ENCODE measurements at regions not wholly inside any gene's neighbourhood (a gene's known extent, or its start where the extent isn't known, plus 50 kb on each side); places are given as distances from the start of the nearest gene placed in this dataset.

DNA sequence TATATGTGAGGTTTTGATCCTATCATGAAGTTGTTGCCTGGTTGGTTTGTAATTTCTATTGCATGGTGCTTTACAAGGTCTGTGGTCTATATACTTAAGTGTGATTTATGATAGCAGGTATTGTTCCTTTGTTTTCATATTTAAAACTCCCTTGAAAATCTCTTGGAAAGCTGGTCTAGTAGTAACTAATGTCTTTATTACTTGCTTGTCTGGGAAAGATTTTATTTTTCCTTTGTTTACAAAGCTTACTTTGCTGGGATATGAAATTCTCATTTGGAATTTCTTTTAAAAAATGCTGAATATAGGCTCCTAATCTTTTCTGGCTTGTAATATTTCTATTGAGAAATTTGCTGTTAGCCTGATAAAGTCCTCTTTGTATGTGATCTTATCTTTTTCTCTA is 862.9 kb upstream of the NXPH2 start:
- TF ChIP-seq, protein P1, sequence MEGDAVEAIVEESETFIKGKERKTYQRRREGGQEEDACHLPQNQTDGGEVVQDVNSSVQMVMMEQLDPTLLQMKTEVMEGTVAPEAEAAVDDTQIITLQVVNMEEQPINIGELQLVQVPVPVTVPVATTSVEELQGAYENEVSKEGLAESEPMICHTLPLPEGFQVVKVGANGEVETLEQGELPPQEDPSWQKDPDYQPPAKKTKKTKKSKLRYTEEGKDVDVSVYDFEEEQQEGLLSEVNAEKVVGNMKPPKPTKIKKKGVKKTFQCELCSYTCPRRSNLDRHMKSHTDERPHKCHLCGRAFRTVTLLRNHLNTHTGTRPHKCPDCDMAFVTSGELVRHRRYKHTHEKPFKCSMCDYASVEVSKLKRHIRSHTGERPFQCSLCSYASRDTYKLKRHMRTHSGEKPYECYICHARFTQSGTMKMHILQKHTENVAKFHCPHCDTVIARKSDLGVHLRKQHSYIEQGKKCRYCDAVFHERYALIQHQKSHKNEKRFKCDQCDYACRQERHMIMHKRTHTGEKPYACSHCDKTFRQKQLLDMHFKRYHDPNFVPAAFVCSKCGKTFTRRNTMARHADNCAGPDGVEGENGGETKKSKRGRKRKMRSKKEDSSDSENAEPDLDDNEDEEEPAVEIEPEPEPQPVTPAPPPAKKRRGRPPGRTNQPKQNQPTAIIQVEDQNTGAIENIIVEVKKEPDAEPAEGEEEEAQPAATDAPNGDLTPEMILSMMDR (IDR thresholded peaks at IDR 0.05) = no peak
- TF ChIP-seq POLR2A (IDR thresholded peaks at IDR 0.05) = no peak
- TF ChIP-seq EP300 (IDR thresholded peaks at IDR 0.05) = no peak
